ENCODE measurements at regions not wholly inside any gene's neighbourhood (a gene's known extent, or its start where the extent isn't known, plus 50 kb on each side); places are given as distances from the start of the nearest gene placed in this dataset.
A peak's percentile ranks its signal among the peaks of the same experiment; 100 is the strongest.

GRCh38 chr13:110010404-110011138, 224.2 kb upstream of the IRS2 start:
- H3K27me3 ChIP-seq (ENCODE audit: insufficient read depth, low read length) = no peaks in the 10 kb centered on the region
- H3K27ac ChIP-seq (ENCODE audit: low read depth, low read length) = peak overlapping the region; percentile 89; the same call in 1 of the 2 replicates
- no peaks in the 10 kb centered on the region for H3K79me2 ChIP-seq (ENCODE audit: control insufficient read depth, insufficient read depth, low read length, unreplicated experiment)
- H3K36me3 ChIP-seq (ENCODE audit: insufficient read depth, low read length) = no peaks in the 10 kb centered on the region
- H2AFZ ChIP-seq (ENCODE audit: low read length, unreplicated experiment) = no peak overlapping the region
- no peak overlapping the region for H3K4me3 ChIP-seq (ENCODE audit: low read depth, low read length)
- peaks cover 47% of the 10 kb centered on the region for H3K4me1 ChIP-seq (ENCODE audit: control insufficient read depth, insufficient read depth, low read length, unreplicated experiment)

DNA sequence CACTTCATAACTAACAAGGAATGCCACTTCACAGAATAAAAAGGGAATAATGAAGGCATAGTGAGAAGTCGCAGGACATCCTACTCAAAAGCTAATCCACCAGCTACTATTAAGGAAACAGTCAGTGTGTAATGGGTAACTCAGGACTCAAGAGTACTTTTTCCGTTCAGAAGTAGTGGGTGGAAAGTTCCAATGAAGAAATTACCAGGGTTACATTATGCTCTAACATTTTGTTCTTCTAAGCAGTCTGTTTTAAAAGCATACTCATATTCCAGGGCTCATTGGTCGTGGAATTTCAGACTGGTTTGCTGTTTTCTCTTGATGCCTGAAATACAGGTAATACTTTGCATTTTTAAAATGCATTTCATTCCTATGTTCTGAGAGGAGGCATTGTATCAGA, 222.4 kb upstream of the IRS2 start:
- Histone ChIP-seq H3K79me2 (ENCODE audit: control insufficient read depth, insufficient read depth, low read length, unreplicated experiment) (no peaks in the 10 kb centered on the region), H3K36me3 (ENCODE audit: insufficient read depth, low read length) (no peaks in the 10 kb centered on the region), H3K4me3 (ENCODE audit: low read depth, low read length) (no peak overlapping the region), H3K4me1 (ENCODE audit: control insufficient read depth, insufficient read depth, low read length, unreplicated experiment) (peaks cover 36% of the 10 kb centered on the region), H3K27ac (ENCODE audit: low read depth, low read length) (no peak overlapping the region), H2AFZ (ENCODE audit: low read length, unreplicated experiment) (no peak overlapping the region), H3K27me3 (ENCODE audit: insufficient read depth, low read length) (no peaks in the 10 kb centered on the region)

DNA sequence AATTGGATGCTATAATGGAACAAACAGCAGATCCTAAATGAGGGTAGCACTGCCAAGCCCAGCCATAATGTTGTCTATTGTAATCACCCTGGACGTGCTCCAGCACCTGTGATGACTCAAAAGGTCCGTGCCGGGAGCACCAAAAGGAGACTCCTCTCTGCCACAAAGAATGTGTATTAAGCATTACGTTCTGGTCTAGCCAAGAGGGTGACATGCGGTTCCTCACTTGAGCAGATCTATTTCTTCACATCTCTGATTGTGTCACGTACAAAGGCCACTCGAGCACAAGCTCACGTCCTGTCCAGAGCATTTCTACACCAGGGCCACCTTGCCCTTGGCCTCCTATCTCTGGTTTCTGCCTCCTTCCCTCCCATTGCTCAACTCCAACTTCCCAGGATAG, 219.9 kb upstream of the IRS2 start:
- H3K27me3 ChIP-seq (ENCODE audit: insufficient read depth, low read length) = no peaks in the 10 kb centered on the region
- H3K27ac ChIP-seq (ENCODE audit: low read depth, low read length) = no peak overlapping the region
- H3K4me1 ChIP-seq (ENCODE audit: control insufficient read depth, insufficient read depth, low read length, unreplicated experiment) = peaks cover 30% of the 10 kb centered on the region
- no peaks in the 10 kb centered on the region for H3K36me3 ChIP-seq (ENCODE audit: insufficient read depth, low read length)
- no peaks in the 10 kb centered on the region for H3K79me2 ChIP-seq (ENCODE audit: control insufficient read depth, insufficient read depth, low read length, unreplicated experiment)
- no peak overlapping the region for H2AFZ ChIP-seq (ENCODE audit: low read length, unreplicated experiment)
- H3K4me3 ChIP-seq (ENCODE audit: low read depth, low read length) = no peak overlapping the region

DNA sequence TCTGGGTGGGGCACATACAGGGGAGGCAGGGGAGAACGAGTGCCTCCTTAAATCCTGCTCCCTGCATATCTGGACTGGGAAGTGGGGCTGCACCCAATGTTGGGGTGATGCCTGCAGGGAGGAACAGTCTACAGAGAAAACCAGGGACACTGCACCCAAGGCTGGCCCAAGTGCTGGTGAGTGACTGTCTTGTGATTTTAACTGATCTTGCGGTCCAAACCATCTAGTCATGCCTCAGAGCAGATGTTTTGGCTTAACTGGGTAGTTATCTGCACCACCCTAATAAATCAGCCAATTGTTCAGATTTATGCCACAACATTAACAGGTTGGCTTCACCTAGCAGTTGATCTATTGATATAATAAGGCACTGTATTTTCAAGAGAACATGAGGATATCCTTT, 219.2 kb upstream of the IRS2 start:
- H2AFZ ChIP-seq (ENCODE audit: low read length, unreplicated experiment) = no peak overlapping the region
- H3K27ac ChIP-seq (ENCODE audit: low read depth, low read length) = no peak overlapping the region

DNA sequence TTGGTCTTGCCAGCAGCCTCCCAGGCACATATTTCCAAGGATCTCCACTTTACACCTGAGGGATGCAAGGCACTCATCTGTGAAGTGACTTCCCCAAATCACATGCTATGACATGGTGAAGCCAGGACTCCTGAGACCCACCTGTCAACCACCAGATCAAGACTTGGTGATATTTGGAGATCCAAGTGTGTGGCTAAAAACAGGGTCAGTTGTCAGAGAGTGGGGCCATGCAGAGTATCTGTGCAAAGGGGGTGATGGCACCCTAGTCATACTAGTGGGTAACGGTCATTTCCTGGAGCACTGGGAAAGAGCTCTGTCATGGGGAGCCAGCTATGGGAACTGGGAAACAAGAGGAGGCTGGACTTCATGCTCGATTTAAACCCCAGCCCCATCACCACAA, 218.4 kb upstream of the IRS2 start:
- Histone ChIP-seq H3K36me3 (ENCODE audit: insufficient read depth, low read length) (no peaks in the 10 kb centered on the region), H3K27ac (ENCODE audit: low read depth, low read length) (no peak overlapping the region), H2AFZ (ENCODE audit: low read length, unreplicated experiment) (no peak overlapping the region), H3K4me1 (ENCODE audit: control insufficient read depth, insufficient read depth, low read length, unreplicated experiment) (peaks cover 25% of the 10 kb centered on the region), H3K4me3 (ENCODE audit: low read depth, low read length) (no peak overlapping the region), H3K79me2 (ENCODE audit: control insufficient read depth, insufficient read depth, low read length, unreplicated experiment) (no peaks in the 10 kb centered on the region), H3K27me3 (ENCODE audit: insufficient read depth, low read length) (no peaks in the 10 kb centered on the region)

More for the DNA sequence above, 219.2 kb upstream of the IRS2 start:
- Histone ChIP-seq H3K4me3 (ENCODE audit: low read depth, low read length) (no peak overlapping the region), H3K4me1 (ENCODE audit: control insufficient read depth, insufficient read depth, low read length, unreplicated experiment) (peaks cover 30% of the 10 kb centered on the region), H3K36me3 (ENCODE audit: insufficient read depth, low read length) (no peaks in the 10 kb centered on the region), H3K27me3 (ENCODE audit: insufficient read depth, low read length) (no peaks in the 10 kb centered on the region), H3K79me2 (ENCODE audit: control insufficient read depth, insufficient read depth, low read length, unreplicated experiment) (no peaks in the 10 kb centered on the region)

DNA sequence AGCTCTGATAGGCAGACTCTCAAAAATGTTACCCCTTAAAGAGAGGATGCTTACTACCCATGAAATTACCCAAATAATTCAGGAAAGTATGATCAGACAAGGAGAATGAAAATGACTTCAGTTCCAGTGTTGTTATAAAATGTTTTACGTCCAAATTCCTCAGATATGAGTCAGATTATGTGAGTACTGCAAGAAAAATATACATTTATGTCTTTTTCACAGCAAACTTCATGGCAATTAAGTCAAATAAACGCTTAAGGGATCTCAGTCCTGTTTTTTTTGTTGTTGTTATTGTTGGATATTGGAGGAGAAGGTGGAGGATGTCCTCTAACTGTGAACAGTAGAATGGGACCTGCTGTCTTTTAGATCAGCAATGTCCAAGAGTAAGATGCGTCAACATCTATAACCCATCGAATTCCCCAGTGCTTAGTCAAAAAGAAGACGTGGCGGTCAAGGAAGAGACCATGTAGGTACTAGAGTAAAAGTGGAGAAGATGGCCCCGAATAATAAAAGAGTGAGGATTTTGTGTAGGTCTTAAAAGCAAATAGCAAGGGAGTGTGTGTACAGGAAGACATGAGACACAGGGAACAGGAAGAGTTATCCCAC, 215.4 kb upstream of the IRS2 start:
- peaks cover 36% of the 10 kb centered on the region for H3K4me1 ChIP-seq (ENCODE audit: control insufficient read depth, insufficient read depth, low read length, unreplicated experiment)
- no peaks in the 10 kb centered on the region for H3K79me2 ChIP-seq (ENCODE audit: control insufficient read depth, insufficient read depth, low read length, unreplicated experiment)
- no peaks in the 10 kb centered on the region for H3K27me3 ChIP-seq (ENCODE audit: insufficient read depth, low read length)
- H2AFZ ChIP-seq (ENCODE audit: low read length, unreplicated experiment) = peak overlapping the region; percentile 70
- no peaks in the 10 kb centered on the region for H3K36me3 ChIP-seq (ENCODE audit: insufficient read depth, low read length)
- peak overlapping the region; percentile 3; the same call in 1 of the 2 replicates for H3K4me3 ChIP-seq (ENCODE audit: low read depth, low read length)
- H3K27ac ChIP-seq (ENCODE audit: low read depth, low read length) = peak overlapping the region; percentile 64

DNA sequence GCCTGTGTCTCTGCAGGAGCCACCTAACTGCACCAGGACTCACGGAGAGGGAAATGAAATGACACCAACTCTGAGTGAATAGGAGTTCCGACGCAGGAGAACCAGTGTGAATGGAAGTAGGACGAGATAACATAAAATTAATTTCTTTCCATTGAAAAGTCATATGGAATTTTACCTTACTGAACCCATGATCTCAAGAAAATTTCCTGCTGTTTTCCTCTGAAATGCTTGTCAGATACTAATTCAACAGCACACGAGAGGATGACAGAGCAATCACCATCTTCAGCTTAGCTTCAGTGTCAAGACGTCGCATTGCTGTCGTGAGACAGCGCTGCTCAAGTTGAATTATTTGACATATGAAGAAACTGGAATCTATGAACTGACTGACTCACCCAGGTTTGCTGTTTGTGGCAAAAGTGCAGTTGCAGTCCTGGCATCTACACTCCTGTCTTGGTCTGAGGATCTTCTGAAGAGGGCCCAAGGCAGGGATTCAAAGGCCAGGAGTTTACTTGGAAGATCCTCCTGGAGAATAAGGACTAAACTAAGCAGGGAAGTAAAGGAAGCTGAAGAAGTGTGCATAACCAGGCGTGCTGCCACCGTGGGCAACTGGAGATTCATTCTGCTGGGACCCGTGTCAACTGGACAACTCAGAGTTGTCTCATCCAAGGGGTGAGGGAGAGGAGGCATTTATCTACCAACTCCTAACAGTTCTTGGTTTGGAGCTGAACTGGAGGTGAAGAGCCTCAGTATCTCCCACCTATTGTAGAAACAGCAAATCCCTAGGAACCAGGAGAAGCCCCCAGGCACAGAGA, 214.4 kb upstream of the IRS2 start:
- Histone ChIP-seq H3K79me2 (ENCODE audit: control insufficient read depth, insufficient read depth, low read length, unreplicated experiment) (no peaks in the 10 kb centered on the region), H3K27me3 (ENCODE audit: insufficient read depth, low read length) (no peaks in the 10 kb centered on the region), H3K27ac (ENCODE audit: low read depth, low read length) (peak overlapping the region; percentile 64), H3K4me3 (ENCODE audit: low read depth, low read length) (peak overlapping the region; percentile 3; the same call in 1 of the 2 replicates), H2AFZ (ENCODE audit: low read length, unreplicated experiment) (peak overlapping the region; percentile 30), H3K4me1 (ENCODE audit: control insufficient read depth, insufficient read depth, low read length, unreplicated experiment) (peaks cover 33% of the 10 kb centered on the region), H3K36me3 (ENCODE audit: insufficient read depth, low read length) (no peaks in the 10 kb centered on the region)

- Histone ChIP-seq H3K27ac (ENCODE audit: low read depth, low read length) (no peak overlapping the region), H3K4me3 (ENCODE audit: low read depth, low read length) (no peak overlapping the region), H3K27me3 (ENCODE audit: insufficient read depth, low read length) (no peaks in the 10 kb centered on the region), H3K4me1 (ENCODE audit: control insufficient read depth, insufficient read depth, low read length, unreplicated experiment) (peaks cover 33% of the 10 kb centered on the region), H2AFZ (ENCODE audit: low read length, unreplicated experiment) (no peak overlapping the region), H3K36me3 (ENCODE audit: insufficient read depth, low read length) (no peaks in the 10 kb centered on the region), H3K79me2 (ENCODE audit: control insufficient read depth, insufficient read depth, low read length, unreplicated experiment) (no peaks in the 10 kb centered on the region)
These were observed 213.5 kb upstream of the IRS2 start for GRCh38 chr13:109999659-110000533.

- Histone ChIP-seq H3K4me1 (ENCODE audit: control insufficient read depth, insufficient read depth, low read length, unreplicated experiment) (peaks cover 33% of the 10 kb centered on the region), H3K27ac (ENCODE audit: low read depth, low read length) (no peak overlapping the region), H3K79me2 (ENCODE audit: control insufficient read depth, insufficient read depth, low read length, unreplicated experiment) (no peaks in the 10 kb centered on the region), H3K36me3 (ENCODE audit: insufficient read depth, low read length) (no peaks in the 10 kb centered on the region), H3K27me3 (ENCODE audit: insufficient read depth, low read length) (no peaks in the 10 kb centered on the region), H3K4me3 (ENCODE audit: low read depth, low read length) (no peak overlapping the region), H2AFZ (ENCODE audit: low read length, unreplicated experiment) (no peak overlapping the region)
These were observed 212.5 kb upstream of the IRS2 start for GRCh38 chr13:109998684-109999533.
